GM12878 (cell line): ENCODE measurements at regions not wholly inside any gene's neighbourhood (a gene's known extent, or its start where the extent isn't known, plus 50 kb on each side); places are given as distances from the start of the nearest gene placed in this dataset.

Source experiments
- ATAC-seq: fragments of 200-7000 bp; cut with Tn5 transposase; 3 replicates; pipeline ENCODE4 v1.9.1; 2020; ENCODE audit warnings: mild to moderate bottlenecking, moderate library complexity
- BruUV-seq: library from RNA; stranded (reverse); fragments of 400-500 nt; replicated peaks from 2 replicates; lab custom pipeline; 2021; lab: Mats Ljungman, UMichigan
- CTCF ChIA-PET: fragments of 300-600 bp; sonication (Branson Sonifier 250); formaldehyde crosslinking; extraction: SDS; loops from one replicate; lab custom pipeline; 2021; ENCODE audit warnings: inconsistent platforms; lab: Yijun Ruan, JAX
- POLR2A ChIA-PET: fragments of 350-600 bp; formaldehyde crosslinking; extraction: SDS; loops from one replicate; lab custom pipeline; 2021; ENCODE audit warnings: inconsistent platforms; lab: Charles Lee
- RAD21 ChIA-PET: fragments of 300-600 bp; sonication (Branson Sonifier 250); formaldehyde crosslinking; loops from one replicate; lab custom pipeline; 2023; ENCODE audit warnings: antibody characterized with exemption; ENCODE audit not compliant: unreplicated experiment; lab: Charles Lee
- SMC1A ChIA-PET: fragments of 300-600 bp; sonication (Branson Sonifier 250); formaldehyde crosslinking; loops from one replicate; lab custom pipeline; 2023; ENCODE audit not compliant: unreplicated experiment, uncharacterized antibody; lab: Charles Lee
- DNase-seq: peaks from one replicate; pipeline ENCODE4 v3.0.0-alpha.2; 2011; ENCODE audit warnings: low read depth, low spot score
- FAIRE-seq: peaks from 3 replicates; lab custom pipeline; 2011; peaks lifted over from hg19 to GRCh38; lab: Jason Lieb, UNC
- H2AFZ ChIP-seq: 2 replicates; pipeline ENCODE4 v1.6.0; 2011; ENCODE audit warnings: low read depth, low read length, control low read depth; ENCODE audit not compliant: control insufficient read depth
- H3K27ac ChIP-seq: 2 replicates; pipeline ENCODE4 v1.5.1; 2011; ENCODE audit warnings: control low read depth; ENCODE audit not compliant: control insufficient read depth, insufficient read depth
- H3K27me3 ChIP-seq, 2 experiments: replicated peaks in 1 of 2; 2 replicates each; pipeline versions ENCODE4 v1.6.0 to v1.6.1; 2011; ENCODE audit warnings: low read length in 1 of 2; ENCODE audit not compliant: control insufficient read depth in 2 of 2, insufficient read depth in 2 of 2
- H3K36me3 ChIP-seq, 2 experiments: 2 replicates each; pipeline ENCODE4 v1.5.1; 2011; ENCODE audit warnings: low read length in 1 of 2; ENCODE audit not compliant: control insufficient read depth in 2 of 2, insufficient read depth in 2 of 2
- H3K4me1 ChIP-seq: 2 replicates; pipeline ENCODE4 v1.6.1; 2011; ENCODE audit warnings: mild to moderate bottlenecking, low read length, moderate library complexity, mixed read lengths; ENCODE audit not compliant: control insufficient read depth, insufficient read depth
- H3K4me2 ChIP-seq: 2 replicates; pipeline ENCODE4 v1.6.0; 2011; ENCODE audit warnings: control low read depth; ENCODE audit not compliant: control insufficient read depth, insufficient read depth
- H3K4me3 ChIP-seq: fragments of 200-600 bp; sonication (generic); 2 replicates; pipeline ENCODE4 v1.5.1; 2016
- H3K79me2 ChIP-seq: 2 replicates; pipeline ENCODE4 v1.6.0; 2011; ENCODE audit warnings: low read length; ENCODE audit not compliant: control insufficient read depth, insufficient read depth
- H3K9ac ChIP-seq: 2 replicates; pipeline ENCODE4 v1.8.0; 2011; ENCODE audit warnings: low read length, control low read depth, mixed read lengths; ENCODE audit not compliant: control insufficient read depth, insufficient read depth
- H3K9me3 ChIP-seq: replicated peaks from 3 replicates; pipeline ENCODE4 v1.5.1; 2011; ENCODE audit warnings: mild to moderate bottlenecking, low read length; ENCODE audit not compliant: control insufficient read depth, insufficient read depth
- H4K20me1 ChIP-seq: 2 replicates; pipeline ENCODE4 v1.6.0; 2011; ENCODE audit not compliant: control insufficient read depth, insufficient read depth
- CEBPB ChIP-seq, 2 experiments: fragments of 150-350 bp in 1 of 2; IDR thresholded peaks; 2 replicates each; pipeline ENCODE4 v1.6.1; 2012 to 2014; ENCODE audit warnings: low read depth in 2 of 2, low read length in 2 of 2, borderline replicate concordance in 1 of 2, inconsistent platforms in 1 of 2
- FOS ChIP-seq: IDR thresholded peaks from 3 replicates; pipeline ENCODE4 v1.6.1; 2011; ENCODE audit warnings: borderline replicate concordance; ENCODE audit not compliant: insufficient read length; ENCODE audit errors: extremely low read depth
- HCFC1 ChIP-seq: fragments of 150-350 bp; IDR thresholded peaks from 2 replicates; pipeline ENCODE4 v1.6.1; 2014; ENCODE audit warnings: low read length
- MTA3 ChIP-seq: IDR thresholded peaks from 2 replicates; pipeline ENCODE4 v1.6.1; 2012; ENCODE audit warnings: low read length, inconsistent platforms, borderline replicate concordance
- NFYB ChIP-seq: IDR thresholded peaks from 2 replicates; pipeline ENCODE4 v1.6.1; 2011; ENCODE audit warnings: low read depth, mild to moderate bottlenecking, low read length, improper control_type of control experiment, moderate library complexity; ENCODE audit not compliant: insufficient read depth
- NKRF ChIP-seq: fragments of 450-650 bp; conservative IDR thresholded peaks from 2 replicates; pipeline ENCODE4 v1.6.1; 2017; ENCODE audit warnings: mild to moderate bottlenecking, moderate library complexity
- RELA ChIP-seq: fragments of 450-650 bp; IDR thresholded peaks from 2 replicates; pipeline ENCODE4 v1.8.0; 2014; ENCODE audit warnings: borderline replicate concordance; ENCODE audit not compliant: partially characterized antibody
- SMC3 ChIP-seq: IDR thresholded peaks from 2 replicates; pipeline ENCODE4 v1.6.1; 2011; ENCODE audit warnings: low read length, improper control_type of control experiment, borderline replicate concordance
- TCF12 ChIP-seq: IDR thresholded peaks from 2 replicates; pipeline ENCODE4 v1.6.1; 2011; ENCODE audit warnings: low read depth, mild to moderate bottlenecking, low read length
- USF2 ChIP-seq: IDR thresholded peaks from 2 replicates; pipeline ENCODE4 v1.6.1; 2011; ENCODE audit warnings: low read depth, low read length, improper control_type of control experiment, borderline replicate concordance
- ZNF592 ChIP-seq: fragments of 450-650 bp; IDR thresholded peaks from 2 replicates; pipeline ENCODE4 v1.6.1; 2017; ENCODE audit warnings: mild to moderate bottlenecking, moderate library complexity
- ZNF687 ChIP-seq: fragments of 450-650 bp; IDR thresholded peaks from 2 replicates; pipeline ENCODE4 v1.6.1; 2017; ENCODE audit warnings: mild to moderate bottlenecking, moderate library complexity
- WGBS: methylation state at CpG from one replicate; pipeline ENCODE4 v1.1.6; 2016; ENCODE audit warnings: low lambda C conversion rate; ENCODE audit not compliant: insufficient replicate concordance, insufficient coverage; ENCODE audit errors: missing lambda C conversion rate; 5-methylcytosine and 5-hydroxymethylcytosine counted together
- in situ Hi-C: fragments of 300-500 bp; cut with MboI; formaldehyde crosslinking; loops from 9 replicates; pipeline ENCODE4 v1.14.3; 2018; ENCODE audit warnings: mixed read lengths
- intact Hi-C: fragments of 100-400 bp; cut with micrococcal nuclease; formaldehyde crosslinking; loops from one replicate; pipeline ENCODE4 v1.14.2; 2022; ENCODE audit not compliant: unreplicated experiment

- CTCF ChIA-PET = no interaction called here
- WGBS = 13% methylated on average over 7 of the region's 7 CpGs
- no peak for TF ChIP-seq USF2
- TF ChIP-seq MTA3 = no peak
- no peak for TF ChIP-seq ZNF687
- TF ChIP-seq NKRF = no peak
- TF ChIP-seq TCF12 = no peak
- TF ChIP-seq NFYB = no peak
- no peak for TF ChIP-seq HCFC1
- TF ChIP-seq RELA = no peak
- TF ChIP-seq ZNF592 = no peak
- TF ChIP-seq CEBPB (IDR thresholded peaks at IDR 0.05; ENCODE audit: borderline replicate concordance in 1 of 2, low read depth in 2 of 2, low read length in 2 of 2) = no peak
- TF ChIP-seq SMC3 = no peak
- no peak for TF ChIP-seq FOS
Observed at GRCh38 chr20:21918398-21918797, 212.9 kb downstream of the PAX1 start.

More at GRCh38 chr20:21918398-21918797, 212.9 kb downstream of the PAX1 start:
- Histone ChIP-seq H3K36me3 (no peaks in the 10 kb centered on the region), H3K4me2 (no peak overlapping the region), H3K79me2 (no peaks in the 10 kb centered on the region), H3K4me3 (no peak overlapping the region), H3K9me3 (no peaks in the 10 kb centered on the region), H4K20me1 (no peaks in the 10 kb centered on the region), H3K9ac (no peak overlapping the region), H3K27me3 (no peaks in the 10 kb centered on the region), H3K27ac (no peak overlapping the region), H2AFZ (no peak overlapping the region), H3K4me1 (no peaks in the 10 kb centered on the region)
- ChIA-PET RAD21 (no interaction called here), SMC1A (no interaction called here), POLR2A (no interaction called here)
- intact Hi-C loops (no loop called here), in situ Hi-C loops (no loop called here)
- ATAC-seq (no peak), FAIRE-seq (no peak), DNase-seq (no peak)
- no TSS peak for BruUV-seq
